Lower lobe of right lung (tissue), 2 donors: ENCODE measurements at regions not wholly inside any gene's neighbourhood (a gene's known extent, or its start where the extent isn't known, plus 50 kb on each side); places are given as distances from the start of the nearest gene placed in this dataset.
"Not testable (repeated sequence)": the region's sequence is repeated elsewhere in the genome, so short reads cannot be mapped to it uniquely, and the experiment has no call there.

Experiments used
- ATAC-seq, 2 donors: fragments of 200-7000 bp; cut with Tn5 transposase; one replicate each; pipeline ENCODE4 v1.9.1; 2020 to 2022; ENCODE audit warnings: mild to moderate bottlenecking in 2 of 2, moderate library complexity in 2 of 2
- DNase-seq: peaks from one replicate; pipeline ENCODE4 v3.0.0-alpha.2; 2020
- H3K27ac ChIP-seq: fragments of 200-600 bp; one replicate; pipeline ENCODE4 v1.8.0; 2022
- H3K27me3 ChIP-seq: fragments of 200-600 bp; one replicate; pipeline ENCODE4 v1.8.0; 2022; ENCODE audit warnings: low read depth
- H3K36me3 ChIP-seq: fragments of 200-600 bp; one replicate; pipeline ENCODE4 v1.8.0; 2022; ENCODE audit warnings: mild to moderate bottlenecking
- H3K4me1 ChIP-seq: fragments of 200-600 bp; one replicate; pipeline ENCODE4 v1.8.0; 2022
- H3K4me3 ChIP-seq: fragments of 200-600 bp; one replicate; pipeline ENCODE4 v1.8.0; 2022; ENCODE audit warnings: mild to moderate bottlenecking
- H3K9me3 ChIP-seq: fragments of 200-600 bp; one replicate; pipeline ENCODE4 v1.8.0; 2022
- intact Hi-C: fragments of 100-400 bp; cut with DNase I; formaldehyde crosslinking; loops from one replicate; pipeline ENCODE4 v1.11.0; 2022
- TF ChIP-seq, protein P1 (sequence below): fragments of 200-600 bp; IDR thresholded peaks from one replicate; pipeline ENCODE4 v1.8.0; 2022; ENCODE audit warnings: antibody characterized with exemption, mild to moderate bottlenecking
- donor health status: DM: no; HTN: yes; CAD: no; lungs with severe emphysema.

DNA sequence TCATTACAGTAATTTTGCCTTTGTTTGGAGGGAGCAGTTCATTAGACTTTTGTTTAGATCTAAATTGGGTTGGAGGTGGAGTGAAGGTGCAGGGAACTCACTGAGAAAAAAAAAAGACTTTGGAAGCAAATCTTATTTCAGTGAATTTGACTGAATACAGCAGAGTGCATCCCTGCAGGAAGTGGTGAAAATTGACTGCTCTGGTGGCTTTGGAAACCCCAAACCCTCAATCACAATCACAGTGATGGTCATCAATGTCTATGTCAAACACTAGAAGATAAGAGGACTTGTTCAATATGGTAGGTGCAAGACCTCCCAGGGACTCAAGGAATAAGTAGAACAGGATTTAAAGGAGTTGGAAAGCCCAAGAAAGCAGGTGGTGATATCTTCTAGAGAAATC lies 76.0 kb upstream of the RASA1 start:
- intact Hi-C loops: no loop called here
- ATAC-seq (no peak), DNase-seq (no peak)
- Histone ChIP-seq H3K36me3 (no peaks in the 10 kb centered on the region), H3K9me3 (no peaks in the 10 kb centered on the region), H3K27ac (no peak overlapping the region), H3K4me1 (no peaks in the 10 kb centered on the region), H3K4me3 (no peak overlapping the region), H3K27me3 (no peaks in the 10 kb centered on the region)
- TF ChIP-seq, protein P1, sequence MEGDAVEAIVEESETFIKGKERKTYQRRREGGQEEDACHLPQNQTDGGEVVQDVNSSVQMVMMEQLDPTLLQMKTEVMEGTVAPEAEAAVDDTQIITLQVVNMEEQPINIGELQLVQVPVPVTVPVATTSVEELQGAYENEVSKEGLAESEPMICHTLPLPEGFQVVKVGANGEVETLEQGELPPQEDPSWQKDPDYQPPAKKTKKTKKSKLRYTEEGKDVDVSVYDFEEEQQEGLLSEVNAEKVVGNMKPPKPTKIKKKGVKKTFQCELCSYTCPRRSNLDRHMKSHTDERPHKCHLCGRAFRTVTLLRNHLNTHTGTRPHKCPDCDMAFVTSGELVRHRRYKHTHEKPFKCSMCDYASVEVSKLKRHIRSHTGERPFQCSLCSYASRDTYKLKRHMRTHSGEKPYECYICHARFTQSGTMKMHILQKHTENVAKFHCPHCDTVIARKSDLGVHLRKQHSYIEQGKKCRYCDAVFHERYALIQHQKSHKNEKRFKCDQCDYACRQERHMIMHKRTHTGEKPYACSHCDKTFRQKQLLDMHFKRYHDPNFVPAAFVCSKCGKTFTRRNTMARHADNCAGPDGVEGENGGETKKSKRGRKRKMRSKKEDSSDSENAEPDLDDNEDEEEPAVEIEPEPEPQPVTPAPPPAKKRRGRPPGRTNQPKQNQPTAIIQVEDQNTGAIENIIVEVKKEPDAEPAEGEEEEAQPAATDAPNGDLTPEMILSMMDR: no peak

DNA sequence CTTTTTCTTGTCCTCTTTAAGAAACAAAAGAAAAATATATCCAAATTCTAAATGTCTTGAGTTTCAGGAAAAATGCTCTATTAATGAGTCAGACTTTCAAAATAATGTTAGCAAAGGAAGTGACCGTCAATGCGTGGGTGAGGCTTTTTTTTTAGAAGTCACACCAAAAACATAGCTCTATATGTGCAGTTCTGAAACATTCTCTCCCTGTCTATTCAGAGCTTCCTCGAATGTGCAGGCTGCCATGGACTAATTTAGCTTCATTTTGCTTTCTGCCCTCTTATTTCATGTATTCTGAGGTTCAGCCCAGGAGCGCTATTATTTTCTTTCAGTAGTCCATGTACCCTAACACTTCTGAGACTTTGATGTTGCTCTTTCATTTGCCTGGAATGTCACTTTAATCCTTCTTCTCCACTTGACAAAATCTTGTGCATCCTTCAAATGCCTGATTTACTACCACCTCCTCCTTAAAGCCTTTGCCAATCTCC lies 72.5 kb upstream of the RASA1 start:
- H3K4me3 ChIP-seq: no peak overlapping the region
- H3K27ac ChIP-seq: no peak overlapping the region
- intact Hi-C loops: no loop called here
- no peaks in the 10 kb centered on the region for H3K9me3 ChIP-seq
- ATAC-seq (peak in 1 of 2 donors; percentile 33), DNase-seq (no peak)
- no peaks in the 10 kb centered on the region for H3K36me3 ChIP-seq
- H3K4me1 ChIP-seq: no peaks in the 10 kb centered on the region
- TF ChIP-seq, protein P1: no peak
- H3K27me3 ChIP-seq: no peaks in the 10 kb centered on the region

- no peak for DNase-seq
- TF ChIP-seq, protein P1: no peak
- Histone ChIP-seq H3K27me3 (no peaks in the 10 kb centered on the region), H3K36me3 (no peaks in the 10 kb centered on the region), H3K9me3 (no peaks in the 10 kb centered on the region), H3K4me3 (no peak overlapping the region), H3K4me1 (no peaks in the 10 kb centered on the region), H3K27ac (no peak overlapping the region)
- intact Hi-C loops: no loop called here
- no peak for ATAC-seq
Observed at GRCh38 chr5:87195616-87196015, 72.1 kb upstream of the RASA1 start.

DNA sequence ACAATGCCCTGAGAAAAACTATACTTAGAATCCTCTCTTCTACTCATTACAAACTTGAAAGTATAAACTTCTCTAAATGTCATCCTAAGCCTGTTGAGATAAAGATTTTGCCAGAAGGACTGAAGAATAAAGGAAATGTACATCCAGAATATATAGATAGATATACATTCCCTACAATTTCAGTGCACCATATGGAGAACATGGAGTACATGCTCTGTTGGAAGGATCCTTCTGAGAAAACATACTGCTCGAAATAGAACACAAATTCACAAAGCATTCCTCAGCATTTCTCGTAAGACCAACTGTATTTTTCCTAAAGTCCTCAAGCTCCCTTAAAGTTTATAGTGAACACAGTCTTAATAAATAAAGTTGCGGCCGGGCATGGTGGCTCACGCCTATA lies 69.7 kb upstream of the RASA1 start:
- intact Hi-C loops: no loop called here
- Histone ChIP-seq H3K36me3 (no peaks in the 10 kb centered on the region), H3K4me3 (no peak overlapping the region), H3K4me1 (no peaks in the 10 kb centered on the region), H3K9me3 (no peaks in the 10 kb centered on the region), H3K27ac (no peak overlapping the region), H3K27me3 (no peaks in the 10 kb centered on the region)
- DNase-seq (no peak), ATAC-seq (no peak)
- TF ChIP-seq, protein P1: no peak

GRCh38 chr5:87199246-87199645 lies 68.4 kb upstream of the RASA1 start:
- ATAC-seq, H3K36me3 ChIP-seq, H3K27ac ChIP-seq, DNase-seq, H3K4me3 ChIP-seq, H3K4me1 ChIP-seq, H3K27me3 ChIP-seq, intact Hi-C loops, H3K9me3 ChIP-seq: not testable (repeated sequence)

- DNase-seq, H3K4me1 ChIP-seq, H3K9me3 ChIP-seq, H3K36me3 ChIP-seq, ATAC-seq, H3K27me3 ChIP-seq, H3K4me3 ChIP-seq, H3K27ac ChIP-seq, intact Hi-C loops: not testable (repeated sequence)
Observed at GRCh38 chr5:87199704-87200103, 68.0 kb upstream of the RASA1 start.

DNA sequence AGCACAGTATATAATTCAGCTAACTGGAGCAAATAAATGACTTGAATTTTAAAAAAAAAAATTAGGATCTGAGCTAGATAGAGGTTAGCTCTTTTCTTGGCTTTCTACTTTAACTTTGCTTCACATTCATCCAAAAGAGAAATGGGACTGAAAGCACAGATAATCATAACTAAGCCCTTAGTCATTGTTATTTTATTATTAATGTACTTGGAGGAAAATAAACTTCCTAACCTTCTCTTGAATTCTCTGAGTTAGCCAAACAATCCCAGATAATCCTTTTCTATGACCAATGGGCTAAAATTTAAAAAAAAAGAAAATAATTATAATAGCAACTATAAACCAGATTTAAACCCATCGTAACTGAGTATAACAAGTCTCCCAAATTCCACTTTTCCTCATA lies 57.6 kb upstream of the RASA1 start:
- H3K27ac ChIP-seq: no peak overlapping the region
- TF ChIP-seq, protein P1: no peak
- intact Hi-C loops: no loop called here

More for the DNA sequence above, 57.6 kb upstream of the RASA1 start:
- DNase-seq: no peak
- H3K4me1 ChIP-seq: no peaks in the 10 kb centered on the region
- no peak for ATAC-seq
- H3K27me3 ChIP-seq: no peaks in the 10 kb centered on the region
- H3K9me3 ChIP-seq: no peaks in the 10 kb centered on the region
- H3K4me3 ChIP-seq: no peak overlapping the region
- H3K36me3 ChIP-seq: no peaks in the 10 kb centered on the region
